Omental fat pad (tissue), 3 donors: ENCODE measurements at regions not wholly inside any gene's neighbourhood (a gene's known extent, or its start where the extent isn't known, plus 50 kb on each side); places are given as distances from the start of the nearest gene placed in this dataset.

Source experiments
- ATAC-seq: fragments of 150-250 bp; one replicate; pipeline ENCODE4 v1.9.1; 2016; ENCODE audit warnings: mild to moderate bottlenecking, moderate library complexity; ENCODE audit not compliant: low FRiP score
- DNase-seq: peaks from one replicate; pipeline ENCODE4 v3.0.0-alpha.2; 2019; ENCODE audit warnings: low spot score
- CTCF ChIP-seq, 3 donors: fragments of 450-650 bp; IDR thresholded peaks; one replicate each; pipeline ENCODE4 v1.5.1; 2016 to 2017; ENCODE audit warnings: antibody characterized with exemption in 3 of 3, mild to moderate bottlenecking in 3 of 3, moderate library complexity in 2 of 3

DNA sequence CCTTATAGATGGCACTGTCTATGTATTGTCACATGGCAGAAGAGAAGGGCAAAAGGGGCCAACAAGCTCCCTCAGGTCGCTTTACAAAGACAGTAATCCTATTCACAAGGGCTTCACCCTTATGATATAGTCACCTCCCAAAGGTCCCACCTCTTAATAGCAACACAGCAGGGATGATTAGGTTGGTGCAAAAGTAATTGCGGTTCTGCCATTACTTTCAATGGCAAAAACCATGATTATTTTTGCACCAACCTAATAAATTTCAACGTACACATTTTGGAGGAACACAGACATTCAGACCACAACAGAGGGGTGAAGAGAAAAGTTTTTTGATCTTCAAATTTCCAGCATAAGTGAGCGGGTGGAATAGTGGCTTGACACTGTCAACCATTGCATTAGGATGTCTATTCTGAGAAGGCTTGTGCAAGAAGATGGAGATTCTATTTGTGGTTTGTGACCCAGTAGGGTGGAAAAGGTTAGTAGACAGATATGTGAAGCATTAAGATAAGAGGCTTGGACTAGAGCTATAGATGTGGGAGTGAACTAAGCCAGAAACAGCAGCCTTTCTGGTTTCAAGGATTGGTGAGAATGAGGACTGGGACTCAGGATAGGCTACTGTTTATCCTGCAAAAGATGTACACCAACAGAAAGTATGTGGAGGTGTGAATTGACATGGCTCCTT, 75.5 kb upstream of the CPSF6 start:
- DNase-seq (no peak), ATAC-seq (no peak)
- TF ChIP-seq CTCF (IDR thresholded peaks at IDR 0.05), result no peak

GRCh38 chr12:69167648-69168165, 71.7 kb upstream of the CPSF6 start:
- no peak for ATAC-seq
- TF ChIP-seq CTCF (IDR thresholded peaks at IDR 0.05), result no peak
- no peak for DNase-seq

DNA sequence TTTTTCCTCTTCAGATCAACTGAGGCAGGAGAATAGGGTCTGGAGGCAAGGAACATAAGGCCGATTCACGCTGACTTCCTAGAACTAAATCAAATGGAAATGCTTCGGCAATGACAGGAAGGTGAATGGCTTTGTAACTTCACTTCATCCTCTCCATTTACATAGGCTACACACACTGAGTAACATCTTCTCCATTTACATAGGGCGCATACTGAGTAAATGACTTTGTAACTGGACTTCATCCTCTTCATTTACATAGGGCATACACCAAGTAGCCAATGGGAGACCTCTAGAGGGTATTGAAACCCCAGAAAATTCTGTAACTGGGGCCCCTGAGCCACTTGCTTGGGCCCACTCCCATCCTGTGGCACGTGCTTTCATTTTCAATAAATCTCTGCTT, 71.0 kb upstream of the CPSF6 start:
- DNase-seq (no peak), ATAC-seq (no peak)
- TF ChIP-seq CTCF (IDR thresholded peaks at IDR 0.05), result no peak

- ATAC-seq, result no peak
- DNase-seq, result no peak
- TF ChIP-seq CTCF (IDR thresholded peaks at IDR 0.05), result no peak
Measured at GRCh38 chr12:69168828-69169227, 70.5 kb upstream of the CPSF6 start.

DNA sequence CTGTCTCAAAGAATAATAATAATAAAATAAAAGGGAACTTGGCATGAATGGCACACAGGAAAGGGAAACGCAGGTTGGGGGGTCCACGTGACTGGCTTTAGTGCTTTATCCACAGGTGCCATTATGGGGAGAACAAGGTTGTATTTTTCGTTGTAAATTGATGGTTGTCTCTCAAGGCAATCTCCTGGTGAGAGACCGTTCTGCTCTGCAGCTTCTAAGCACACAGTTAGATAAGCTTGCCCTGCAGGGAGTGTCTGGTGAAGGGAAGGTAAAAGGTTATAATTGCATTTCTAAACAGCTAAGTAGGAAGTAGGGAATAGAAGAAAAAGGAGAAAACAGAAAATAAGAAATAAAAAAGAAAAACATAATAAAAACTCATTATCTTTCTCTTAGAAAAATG, 69.1 kb upstream of the CPSF6 start:
- TF ChIP-seq CTCF (IDR thresholded peaks at IDR 0.05), result no peak
- no peak for DNase-seq
- ATAC-seq, result no peak

DNA sequence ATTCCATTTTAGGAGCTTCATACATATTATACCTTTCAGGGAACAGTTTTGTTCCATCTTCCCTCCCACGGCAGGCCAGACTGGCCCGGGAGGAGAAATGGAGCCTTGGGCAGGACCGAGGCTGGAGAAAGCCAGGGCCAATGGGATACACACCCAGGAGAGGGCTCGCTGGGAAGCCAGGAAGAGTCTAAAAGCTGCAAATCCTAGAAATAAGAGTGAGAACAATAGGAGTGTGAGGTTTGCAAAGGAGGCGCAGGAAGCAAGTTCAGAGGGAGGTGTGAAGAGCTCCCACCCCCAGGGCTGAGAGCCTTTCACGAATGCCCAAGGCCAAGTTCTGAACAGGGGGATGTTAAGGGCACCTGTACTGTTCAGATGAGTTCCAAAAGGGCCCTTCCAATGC, 67.5 kb upstream of the CPSF6 start:
- ATAC-seq (no peak), DNase-seq (no peak)
- TF ChIP-seq CTCF (IDR thresholded peaks at IDR 0.05), result no peak

GRCh38 chr12:69172491-69172890, 66.9 kb upstream of the CPSF6 start:
- DNase-seq (no peak), ATAC-seq (no peak)
- no peak for TF ChIP-seq CTCF (IDR thresholded peaks at IDR 0.05)
